PC-3 (cell line): ENCODE measurements at regions not wholly inside any gene's neighbourhood (a gene's known extent, or its start where the extent isn't known, plus 50 kb on each side); places are given as distances from the start of the nearest gene placed in this dataset.

Source experiments
- ATAC-seq: fragments of 200-7000 bp; cut with Tn5 transposase; 2 replicates; pipeline ENCODE4 v1.9.1; 2020; ENCODE audit warnings: mild to moderate bottlenecking, moderate library complexity
- BruUV-seq: library from RNA; stranded (reverse); fragments of 400-500 nt; replicated peaks from 2 replicates; lab custom pipeline; 2021; lab: Mats Ljungman, UMichigan
- CTCF ChIA-PET: fragments of 300-600 bp; sonication (Branson Sonifier 250); formaldehyde crosslinking; loops from one replicate; lab custom pipeline; 2022; ENCODE audit warnings: antibody characterized with exemption; lab: Charles Lee
- POLR2A ChIA-PET: fragments of 300-600 bp; sonication (Branson Sonifier 250); formaldehyde crosslinking; loops from one replicate; lab custom pipeline; 2022; ENCODE audit warnings: antibody characterized with exemption; ENCODE audit not compliant: unreplicated experiment; lab: Charles Lee
- DNase-seq: peaks from one replicate; pipeline ENCODE4 v3.0.0-alpha.2; 2015
- H2AFZ ChIP-seq: fragments of 300-600 bp; sonication (generic); 2 replicates; pipeline ENCODE4 v1.6.0; 2016; ENCODE audit warnings: antibody characterized with exemption, low read length
- H3F3A ChIP-seq: fragments of 300-600 bp; sonication (generic); one replicate; pipeline ENCODE4 v1.6.0; 2017; ENCODE audit warnings: antibody characterized with exemption, low read length, control low read depth, mild to moderate bottlenecking; ENCODE audit not compliant: unreplicated experiment
- H3K27ac ChIP-seq: fragments of 300-600 bp; sonication (generic); 2 replicates; pipeline ENCODE4 v1.5.1; 2016; ENCODE audit warnings: mild to moderate bottlenecking, low read length
- H3K27me3 ChIP-seq: fragments of 300-600 bp; sonication (generic); 2 replicates; pipeline ENCODE4 v1.6.1; 2016; ENCODE audit warnings: low read length, mixed read lengths
- H3K36me3 ChIP-seq: fragments of 300-600 bp; sonication (generic); 2 replicates; pipeline ENCODE4 v1.6.1; 2016; ENCODE audit warnings: low read depth, mixed run types, low read length, mixed read lengths
- H3K4me1 ChIP-seq: fragments of 300-600 bp; sonication (generic); 2 replicates; pipeline ENCODE4 v1.5.1; 2016; ENCODE audit warnings: low read length; ENCODE audit not compliant: insufficient read depth
- H3K4me2 ChIP-seq: fragments of 300-600 bp; sonication (generic); 2 replicates; pipeline ENCODE4 v1.6.0; 2016; ENCODE audit warnings: low read length
- H3K4me3 ChIP-seq: fragments of 300-600 bp; sonication (generic); 2 replicates; pipeline ENCODE4 v1.5.1; 2016; ENCODE audit warnings: mild to moderate bottlenecking, low read length, mixed read lengths
- H3K79me2 ChIP-seq: fragments of 300-600 bp; sonication (generic); 2 replicates; pipeline ENCODE4 v1.6.1; 2017; ENCODE audit warnings: low read length, mixed read lengths
- H3K9ac ChIP-seq: fragments of 300-600 bp; sonication (generic); 2 replicates; pipeline ENCODE4 v1.6.0; 2016; ENCODE audit warnings: mild to moderate bottlenecking, low read length
- H3K9me2 ChIP-seq: fragments of 300-600 bp; sonication (generic); replicated peaks from 2 replicates; pipeline ENCODE4 v1.6.1; 2016; ENCODE audit warnings: mixed run types, low read length, mixed read lengths
- H3K9me3 ChIP-seq: fragments of 300-600 bp; sonication (generic); 2 replicates; pipeline ENCODE4 v1.6.1; 2016; ENCODE audit warnings: low read length, mixed read lengths
- H4K20me1 ChIP-seq: fragments of 300-600 bp; sonication (generic); 2 replicates; pipeline ENCODE4 v1.6.1; 2016; ENCODE audit warnings: low read length, mixed read lengths
- CTCF ChIP-seq: fragments of 300-600 bp; sonication (generic); conservative IDR thresholded peaks from 2 replicates; pipeline ENCODE4 v1.5.1; 2017; ENCODE audit warnings: antibody characterized with exemption, low read depth, mild to moderate bottlenecking, low read length
- EZH2 ChIP-seq: fragments of 300-600 bp; sonication (generic); IDR thresholded peaks from one replicate; pipeline ENCODE4 v1.6.1; 2017; ENCODE audit warnings: antibody characterized with exemption, mild to moderate bottlenecking, low read length; ENCODE audit not compliant: unreplicated experiment
- EZH2phosphoT487 ChIP-seq: fragments of 300-600 bp; sonication (generic); IDR thresholded peaks from 2 replicates; pipeline ENCODE4 v1.6.1; 2018; ENCODE audit warnings: mild to moderate bottlenecking, antibody characterized with exemption, low read length, borderline replicate concordance
- intact Hi-C: fragments of 100-400 bp; cut with micrococcal nuclease; formaldehyde crosslinking; loops from 2 replicates; pipeline ENCODE4 v1.9.0; 2023

GRCh38 chr1:80044662-80045061, 1038.1 kb upstream of the ADGRL4 start:
- BruUV-seq = no TSS peak
- no peak for TF ChIP-seq EZH2phosphoT487
- no peak for TF ChIP-seq CTCF
- no peak for TF ChIP-seq EZH2

GRCh38 chr1:80036690-80037432, 1030.3 kb upstream of the ADGRL4 start:
- Histone ChIP-seq H3K79me2 (no peaks in the 10 kb centered on the region), H3K4me2 (no peak overlapping the region), H3K4me3 (no peak overlapping the region), H3K27ac (no peak overlapping the region), H3F3A (no peaks in the 10 kb centered on the region), H3K36me3 (no peaks in the 10 kb centered on the region), H3K9ac (no peak overlapping the region), H2AFZ (no peak overlapping the region), H4K20me1 (no peaks in the 10 kb centered on the region), H3K9me2 (no peaks in the 10 kb centered on the region), H3K4me1 (no peaks in the 10 kb centered on the region), H3K9me3 (no peaks in the 10 kb centered on the region), H3K27me3 (no peaks in the 10 kb centered on the region)
- BruUV-seq = no TSS peak
- ATAC-seq = no peak
- TF ChIP-seq EZH2 (no peak), CTCF (no peak), EZH2phosphoT487 (no peak)
- ChIA-PET CTCF (no interaction called here), POLR2A (no interaction called here)
- intact Hi-C loops = no loop called here
- DNase-seq = no peak

More at GRCh38 chr1:80044662-80045061, 1038.1 kb upstream of the ADGRL4 start:
- no peaks in the 10 kb centered on the region for H3K9me2 ChIP-seq
- no peaks in the 10 kb centered on the region for H3K79me2 ChIP-seq
- H3K27ac ChIP-seq = no peak overlapping the region
- intact Hi-C loops = no loop called here
- no peak overlapping the region for H3K4me3 ChIP-seq
- H3K9ac ChIP-seq = no peak overlapping the region
- DNase-seq = no peak
- no peak for ATAC-seq
- H4K20me1 ChIP-seq = no peaks in the 10 kb centered on the region
- no peak overlapping the region for H2AFZ ChIP-seq
- H3K27me3 ChIP-seq = no peaks in the 10 kb centered on the region
- H3K9me3 ChIP-seq = no peaks in the 10 kb centered on the region
- H3K4me2 ChIP-seq = no peak overlapping the region
- no peaks in the 10 kb centered on the region for H3K4me1 ChIP-seq
- ChIA-PET POLR2A (no interaction called here), CTCF (no interaction called here)
- H3F3A ChIP-seq = no peaks in the 10 kb centered on the region
- no peaks in the 10 kb centered on the region for H3K36me3 ChIP-seq

GRCh38 chr1:80023358-80023757, 1016.8 kb upstream of the ADGRL4 start:
- peak; percentile 7 for DNase-seq
- no TSS peak for BruUV-seq
- TF ChIP-seq CTCF (no peak), EZH2 (no peak), EZH2phosphoT487 (no peak)
- no peaks in the 10 kb centered on the region for H3K79me2 ChIP-seq
- H2AFZ ChIP-seq = no peak overlapping the region
- H3K9me3 ChIP-seq = no peaks in the 10 kb centered on the region
- no peak overlapping the region for H3K4me2 ChIP-seq
- no peaks in the 10 kb centered on the region for H3K36me3 ChIP-seq
- POLR2A ChIA-PET = no interaction called here
- no peaks in the 10 kb centered on the region for H4K20me1 ChIP-seq
- H3F3A ChIP-seq = no peaks in the 10 kb centered on the region
- no peaks in the 10 kb centered on the region for H3K4me1 ChIP-seq
- CTCF ChIA-PET = no interaction called here
- no peaks in the 10 kb centered on the region for H3K9me2 ChIP-seq
- no peaks in the 10 kb centered on the region for H3K27me3 ChIP-seq
- ATAC-seq = peak; percentile 53; the same call in 1 of the 2 replicates
- no peak overlapping the region for H3K27ac ChIP-seq
- H3K4me3 ChIP-seq = no peak overlapping the region
- no peak overlapping the region for H3K9ac ChIP-seq
- intact Hi-C loops = no loop called here
